Mesendoderm (in vitro differentiated cells): ENCODE measurements at regions not wholly inside any gene's neighbourhood (a gene's known extent, or its start where the extent isn't known, plus 50 kb on each side); places are given as distances from the start of the nearest gene placed in this dataset.
"Not testable (repeated sequence)": the region's sequence is repeated elsewhere in the genome, so short reads cannot be mapped to it uniquely, and the experiment has no call there.

ENCODE experiments used
- DNase-seq: peaks from one replicate; pipeline ENCODE4 v3.0.0; 2013
- H2AK5ac ChIP-seq: 2 replicates; pipeline ENCODE4 v1.6.1; 2013; ENCODE audit warnings: low read length, inconsistent platforms
- H2BK120ac ChIP-seq: 2 replicates; pipeline ENCODE4 v1.6.1; 2013; ENCODE audit warnings: low read depth, mild to moderate bottlenecking, low read length, moderate library complexity, mixed read lengths
- H2BK15ac ChIP-seq: replicated peaks from 2 replicates; pipeline ENCODE4 v1.6.1; 2013; ENCODE audit warnings: low read depth, mild to moderate bottlenecking, moderate library complexity
- H2BK5ac ChIP-seq: 2 replicates; pipeline ENCODE4 v1.6.1; 2013; ENCODE audit warnings: low read length, inconsistent platforms
- H3K18ac ChIP-seq: 2 replicates; pipeline ENCODE4 v1.6.1; 2013; ENCODE audit warnings: mild to moderate bottlenecking, low read length, mixed read lengths
- H3K23ac ChIP-seq: one replicate; pipeline ENCODE4 v1.6.1; 2013; ENCODE audit warnings: low read length
- H3K27ac ChIP-seq: 2 replicates; pipeline ENCODE4 v1.5.1; 2013; ENCODE audit warnings: low read depth, mild to moderate bottlenecking, inconsistent platforms, low read length, moderate library complexity
- H3K27me3 ChIP-seq: 2 replicates; pipeline ENCODE4 v1.6.1; 2013; ENCODE audit warnings: low read length, control low read depth, mild to moderate bottlenecking, inconsistent platforms; ENCODE audit not compliant: insufficient read depth, poor library complexity
- H3K36me3 ChIP-seq: 2 replicates; pipeline ENCODE4 v1.6.1; 2013; ENCODE audit warnings: low read length, inconsistent platforms; ENCODE audit not compliant: control insufficient read depth, insufficient read depth
- H3K4ac ChIP-seq: one replicate; pipeline ENCODE4 v1.6.1; 2013; ENCODE audit warnings: low read depth, mild to moderate bottlenecking, low read length, moderate library complexity
- H3K4me1 ChIP-seq: 2 replicates; pipeline ENCODE4 v1.6.1; 2013; ENCODE audit warnings: low read depth, low read length, inconsistent platforms; ENCODE audit not compliant: control insufficient read depth
- H3K4me2 ChIP-seq: 2 replicates; pipeline ENCODE4 v1.6.1; 2013; ENCODE audit warnings: low read length
- H3K4me3 ChIP-seq: 2 replicates; pipeline ENCODE4 v1.5.1; 2013; ENCODE audit warnings: mild to moderate bottlenecking, low read length
- H3K56ac ChIP-seq: one replicate; pipeline ENCODE4 v1.6.1; 2013; ENCODE audit warnings: low read length
- H3K79me1 ChIP-seq: 2 replicates; pipeline ENCODE4 v1.6.1; 2013; ENCODE audit warnings: low read length, inconsistent platforms
- H3K79me2 ChIP-seq: 2 replicates; pipeline ENCODE4 v1.6.1; 2013; ENCODE audit warnings: mild to moderate bottlenecking, low read length; ENCODE audit not compliant: control insufficient read depth, insufficient read depth
- H3K9ac ChIP-seq: 2 replicates; pipeline ENCODE4 v1.6.1; 2013; ENCODE audit warnings: low read length, inconsistent platforms
- H4K5ac ChIP-seq: one replicate; pipeline ENCODE4 v1.6.1; 2013; ENCODE audit warnings: low read length
- H4K8ac ChIP-seq: one replicate; pipeline ENCODE4 v1.6.1; 2013; ENCODE audit warnings: low read depth, mild to moderate bottlenecking, control low read depth, low read length, moderate library complexity
- WGBS: extraction: QIAGEN DNeasy Blood & Tissue Kit; methylation state at CpG from one replicate; pipeline ENCODE4 v1.1.7; 2013; ENCODE audit warnings: low lambda C conversion rate, missing lambda C conversion rate; ENCODE audit not compliant: insufficient coverage; ENCODE audit errors: extremely low coverage; 5-methylcytosine and 5-hydroxymethylcytosine counted together

GRCh38 chr2:146547236-146547635 is 1297.6 kb upstream of the ACVR2A start:
- no peaks in the 10 kb centered on the region for H3K27me3 ChIP-seq
- no peak overlapping the region for H3K56ac ChIP-seq
- H2BK15ac ChIP-seq = peak overlapping the region; percentile 87
- no peak overlapping the region for H3K4me3 ChIP-seq
- H3K23ac ChIP-seq = no peak overlapping the region
- H2AK5ac ChIP-seq = no peak overlapping the region
- H3K18ac ChIP-seq = peak overlapping the region; percentile 75
- peaks cover 1% of the 10 kb centered on the region for H3K4me1 ChIP-seq
- H3K79me2 ChIP-seq = no peaks in the 10 kb centered on the region
- H2BK5ac ChIP-seq = no peak overlapping the region
- WGBS = no CpG with 5 or more reads among the region's 6 CpGs
- no peaks in the 10 kb centered on the region for H3K79me1 ChIP-seq
- no peak for DNase-seq
- H3K4me2 ChIP-seq = no peak overlapping the region
- H4K5ac ChIP-seq = no peak overlapping the region
- H3K27ac ChIP-seq = no peak overlapping the region
- H3K9ac ChIP-seq = no peak overlapping the region
- no peak overlapping the region for H4K8ac ChIP-seq
- H3K36me3 ChIP-seq = no peaks in the 10 kb centered on the region
- H2BK120ac ChIP-seq = no peak overlapping the region
- H3K4ac ChIP-seq = peak overlapping the region; percentile 56

- no peak overlapping the region for H3K56ac ChIP-seq
- no peak overlapping the region for H3K4me3 ChIP-seq
- no CpG with 5 or more reads among the region's 5 CpGs for WGBS
- H3K4ac ChIP-seq = peak overlapping the region; percentile 81
- no peaks in the 10 kb centered on the region for H3K36me3 ChIP-seq
- H2BK15ac ChIP-seq = no peak overlapping the region
- no peak for DNase-seq
- H2BK5ac ChIP-seq = no peak overlapping the region
- no peak overlapping the region for H3K9ac ChIP-seq
- H4K5ac ChIP-seq = no peak overlapping the region
- no peaks in the 10 kb centered on the region for H3K79me2 ChIP-seq
- peak overlapping the region; percentile 6 for H3K18ac ChIP-seq
- H2AK5ac ChIP-seq = no peak overlapping the region
- H3K23ac ChIP-seq = no peak overlapping the region
- H3K27ac ChIP-seq = no peak overlapping the region
- peaks cover 6% of the 10 kb centered on the region for H3K4me1 ChIP-seq
- H3K79me1 ChIP-seq = no peaks in the 10 kb centered on the region
- H4K8ac ChIP-seq = no peak overlapping the region
- H3K4me2 ChIP-seq = no peak overlapping the region
- no peak overlapping the region for H2BK120ac ChIP-seq
- no peaks in the 10 kb centered on the region for H3K27me3 ChIP-seq
Observed at GRCh38 chr2:146544701-146545100, 1300.1 kb upstream of the ACVR2A start.

GRCh38 chr2:146541896-146542295 is 1302.9 kb upstream of the ACVR2A start:
- H2BK15ac ChIP-seq = no peak overlapping the region
- H3K36me3 ChIP-seq = no peaks in the 10 kb centered on the region
- H3K9ac ChIP-seq = no peak overlapping the region
- H3K4ac ChIP-seq = no peak overlapping the region
- no peak overlapping the region for H2BK120ac ChIP-seq
- H3K18ac ChIP-seq = peak overlapping the region; percentile 100
- no peaks in the 10 kb centered on the region for H3K79me1 ChIP-seq
- H3K4me3 ChIP-seq = no peak overlapping the region
- peak; percentile 50 for DNase-seq
- H4K8ac ChIP-seq = no peak overlapping the region
- peak overlapping the region; percentile 94 for H2AK5ac ChIP-seq
- peak overlapping the region; percentile 100 for H2BK5ac ChIP-seq
- H3K56ac ChIP-seq = no peak overlapping the region
- H3K27me3 ChIP-seq = no peaks in the 10 kb centered on the region
- no peaks in the 10 kb centered on the region for H3K79me2 ChIP-seq
- peak overlapping the region; percentile 98 for H3K27ac ChIP-seq
- H3K4me1 ChIP-seq = peaks cover 9% of the 10 kb centered on the region
- WGBS = no CpG with 5 or more reads among the region's 1 CpG
- H4K5ac ChIP-seq = no peak overlapping the region
- H3K4me2 ChIP-seq = no peak overlapping the region
- H3K23ac ChIP-seq = peak overlapping the region; percentile 69

- H3K27me3 ChIP-seq = no peaks in the 10 kb centered on the region
- no peak overlapping the region for H2AK5ac ChIP-seq
- no peaks in the 10 kb centered on the region for H3K36me3 ChIP-seq
- H2BK5ac ChIP-seq = peak overlapping the region; percentile 98
- no peak overlapping the region for H3K4me2 ChIP-seq
- H2BK120ac ChIP-seq = peak overlapping the region; percentile 82
- H3K23ac ChIP-seq = no peak overlapping the region
- peak overlapping the region; percentile 67 for H3K9ac ChIP-seq
- H4K8ac ChIP-seq = no peak overlapping the region
- peak overlapping the region; percentile 96 for H3K27ac ChIP-seq
- H3K56ac ChIP-seq = peak overlapping the region; percentile 83
- H3K4me3 ChIP-seq = no peak overlapping the region
- WGBS = no CpG with 5 or more reads among the region's 3 CpGs
- peak overlapping the region; percentile 96 for H4K5ac ChIP-seq
- H3K79me1 ChIP-seq = no peaks in the 10 kb centered on the region
- peak; percentile 98 for DNase-seq
- peaks cover 9% of the 10 kb centered on the region for H3K4me1 ChIP-seq
- H3K79me2 ChIP-seq = no peaks in the 10 kb centered on the region
- peak overlapping the region; percentile 45 for H2BK15ac ChIP-seq
- peak overlapping the region; percentile 95 for H3K18ac ChIP-seq
- peak overlapping the region; percentile 94 for H3K4ac ChIP-seq
Observed at GRCh38 chr2:146540271-146540932, 1304.4 kb upstream of the ACVR2A start.

- WGBS = no CpG with 5 or more reads among the region's 5 CpGs
- H3K27ac ChIP-seq = peak overlapping the region; percentile 82
- not testable (repeated sequence) for H4K5ac ChIP-seq
Observed at GRCh38 chr2:146539739-146540138, 1305.1 kb upstream of the ACVR2A start.

GRCh38 chr2:146537477-146537876 is 1307.4 kb upstream of the ACVR2A start:
- no peak overlapping the region for H4K8ac ChIP-seq
- no peak overlapping the region for H3K9ac ChIP-seq
- peak overlapping the region; percentile 82 for H3K18ac ChIP-seq
- H2BK120ac ChIP-seq = no peak overlapping the region
- no peak overlapping the region for H3K4ac ChIP-seq
- no CpG with 5 or more reads among the region's 2 CpGs for WGBS
- H3K27ac ChIP-seq = no peak overlapping the region
- no peak overlapping the region for H3K23ac ChIP-seq
- H2BK15ac ChIP-seq = peak overlapping the region; percentile 75
- no peak for DNase-seq
- H3K4me1 ChIP-seq = peaks cover 8% of the 10 kb centered on the region
- H3K4me3 ChIP-seq = no peak overlapping the region
- no peaks in the 10 kb centered on the region for H3K36me3 ChIP-seq
- no peak overlapping the region for H3K4me2 ChIP-seq
- H3K79me1 ChIP-seq = no peaks in the 10 kb centered on the region
- H3K56ac ChIP-seq = peak overlapping the region; percentile 10
- no peaks in the 10 kb centered on the region for H3K27me3 ChIP-seq
- H2AK5ac ChIP-seq = no peak overlapping the region
- H3K79me2 ChIP-seq = no peaks in the 10 kb centered on the region
- no peak overlapping the region for H2BK5ac ChIP-seq
- no peak overlapping the region for H4K5ac ChIP-seq

More at GRCh38 chr2:146539739-146540138, 1305.1 kb upstream of the ACVR2A start:
- peak overlapping the region; percentile 36 for H3K4ac ChIP-seq
- H3K56ac ChIP-seq = peak overlapping the region; percentile 3
- H2BK120ac ChIP-seq = peak overlapping the region; percentile 65
- peak overlapping the region; percentile 99 for H2BK5ac ChIP-seq
- not testable (repeated sequence) for H4K8ac ChIP-seq, H3K4me1 ChIP-seq, H3K9ac ChIP-seq, H3K79me1 ChIP-seq, H3K23ac ChIP-seq, H3K4me3 ChIP-seq, H3K4me2 ChIP-seq, H3K79me2 ChIP-seq, H2AK5ac ChIP-seq, H3K27me3 ChIP-seq, H3K36me3 ChIP-seq
- H3K18ac ChIP-seq = peak overlapping the region; percentile 86
- DNase-seq = peak; percentile 19
- peak overlapping the region; percentile 19 for H2BK15ac ChIP-seq
